OCI-LY1 (cell line): ENCODE measurements at regions not wholly inside any gene's neighbourhood (a gene's known extent, or its start where the extent isn't known, plus 50 kb on each side); places are given as distances from the start of the nearest gene placed in this dataset.
A peak's percentile ranks its signal among the peaks of the same experiment; 100 is the strongest.
"Not testable (repeated sequence)": the region's sequence is repeated elsewhere in the genome, so short reads cannot be mapped to it uniquely, and the experiment has no call there.

Experiments
- H2AFZ ChIP-seq: fragments of 200-600 bp; sonication (generic), shearing (Covaris generic); 2 replicates; pipeline ENCODE4 v1.6.0; 2014; ENCODE audit warnings: antibody characterized with exemption, mild to moderate bottlenecking, low read length
- H3F3A ChIP-seq: fragments of 200-600 bp; sonication (generic), shearing (Covaris generic); 2 replicates; pipeline ENCODE4 v1.6.0; 2014; ENCODE audit warnings: mild to moderate bottlenecking, antibody characterized with exemption, low read length, moderate library complexity; ENCODE audit not compliant: insufficient read depth
- H3K27ac ChIP-seq: fragments of 200-600 bp; sonication (generic); 2 replicates; pipeline ENCODE4 v1.5.1; 2014; ENCODE audit warnings: low read length, mixed run types, mild to moderate bottlenecking, low read depth; ENCODE audit not compliant: poor library complexity, severe bottlenecking
- H3K27me3 ChIP-seq: fragments of 200-600 bp; sonication (generic); 2 replicates; pipeline ENCODE4 v1.6.0; 2014; ENCODE audit warnings: antibody characterized with exemption, mild to moderate bottlenecking, low read length, moderate library complexity; ENCODE audit not compliant: insufficient read depth
- H3K36me3 ChIP-seq: fragments of 200-600 bp; sonication (generic); 2 replicates; pipeline ENCODE4 v1.6.1; 2014; ENCODE audit warnings: mild to moderate bottlenecking, antibody characterized with exemption, low read length, moderate library complexity, mixed read lengths; ENCODE audit not compliant: insufficient read depth
- H3K4me1 ChIP-seq: fragments of 200-600 bp; sonication (generic); 2 replicates; pipeline ENCODE4 v1.5.1; 2014; ENCODE audit warnings: mild to moderate bottlenecking, low read length, moderate library complexity; ENCODE audit not compliant: insufficient read depth, severe bottlenecking
- H3K4me2 ChIP-seq: fragments of 200-600 bp; sonication (generic), shearing (Covaris generic); 2 replicates; pipeline ENCODE4 v1.6.1; 2014; ENCODE audit warnings: low read length
- H3K4me3 ChIP-seq: fragments of 200-600 bp; sonication (generic); 2 replicates; pipeline ENCODE4 v1.5.1; 2014; ENCODE audit warnings: low read length, low read depth, mild to moderate bottlenecking, mixed read lengths; ENCODE audit not compliant: poor library complexity, severe bottlenecking
- H3K79me2 ChIP-seq: fragments of 200-600 bp; shearing (Covaris generic); 2 replicates; pipeline ENCODE4 v1.6.1; 2016; ENCODE audit warnings: mixed run types, low read length, mixed read lengths; ENCODE audit not compliant: insufficient read depth
- H3K9ac ChIP-seq: fragments of 200-600 bp; sonication (generic), shearing (Covaris generic); 2 replicates; pipeline ENCODE4 v1.6.1; 2014; ENCODE audit warnings: mild to moderate bottlenecking, low read length, mixed read lengths
- H3K9me2 ChIP-seq: fragments of 200-600 bp; sonication (generic), shearing (Covaris generic); 2 replicates; pipeline ENCODE4 v1.6.1; 2014; ENCODE audit warnings: low read depth, mild to moderate bottlenecking, low read length, mixed read lengths
- H3K9me3 ChIP-seq: fragments of 200-600 bp; shearing (Covaris generic); 2 replicates; pipeline ENCODE4 v1.6.1; 2014; ENCODE audit warnings: low read length, mixed read lengths
- H4K20me1 ChIP-seq: fragments of 200-600 bp; sonication (generic), shearing (Covaris generic); 2 replicates; pipeline ENCODE4 v1.6.0; 2016; ENCODE audit warnings: mild to moderate bottlenecking, low read length; ENCODE audit not compliant: insufficient read depth
- TF ChIP-seq, protein P1 (sequence below): fragments of 200-600 bp; sonication (generic), shearing (Covaris generic); IDR thresholded peaks from 2 replicates; pipeline ENCODE4 v1.5.1; 2017; ENCODE audit warnings: mild to moderate bottlenecking, antibody characterized with exemption, low read length, moderate library complexity, mixed read lengths

DNA sequence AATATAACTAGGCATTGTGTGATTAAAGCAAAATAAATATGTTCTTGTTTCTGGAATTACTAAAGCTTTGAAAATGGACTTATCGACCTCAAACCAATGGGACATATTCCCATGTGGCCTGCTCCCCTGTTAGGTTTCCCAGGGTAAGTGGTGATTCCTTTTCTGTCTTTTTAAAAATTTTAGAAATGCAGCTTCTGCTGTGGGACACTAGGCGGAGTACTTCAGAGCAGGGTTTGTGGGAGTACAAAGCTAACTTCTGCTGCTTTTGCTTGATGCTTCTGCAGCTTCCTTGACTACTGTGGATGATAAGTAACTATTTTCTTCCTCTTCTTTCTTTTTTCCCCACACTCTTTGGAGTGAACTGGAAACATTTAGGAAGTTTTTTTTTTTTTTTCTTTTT is 2632.4 kb upstream of the DEFB115 start:
- H3K9ac ChIP-seq, H3K9me3 ChIP-seq, H3K9me2 ChIP-seq, H3F3A ChIP-seq, H2AFZ ChIP-seq, H3K4me2 ChIP-seq, H3K27me3 ChIP-seq, H3K36me3 ChIP-seq, H3K4me1 ChIP-seq, H3K79me2 ChIP-seq, H3K4me3 ChIP-seq, H3K27ac ChIP-seq, H4K20me1 ChIP-seq: not testable (repeated sequence)
- TF ChIP-seq, protein P1, sequence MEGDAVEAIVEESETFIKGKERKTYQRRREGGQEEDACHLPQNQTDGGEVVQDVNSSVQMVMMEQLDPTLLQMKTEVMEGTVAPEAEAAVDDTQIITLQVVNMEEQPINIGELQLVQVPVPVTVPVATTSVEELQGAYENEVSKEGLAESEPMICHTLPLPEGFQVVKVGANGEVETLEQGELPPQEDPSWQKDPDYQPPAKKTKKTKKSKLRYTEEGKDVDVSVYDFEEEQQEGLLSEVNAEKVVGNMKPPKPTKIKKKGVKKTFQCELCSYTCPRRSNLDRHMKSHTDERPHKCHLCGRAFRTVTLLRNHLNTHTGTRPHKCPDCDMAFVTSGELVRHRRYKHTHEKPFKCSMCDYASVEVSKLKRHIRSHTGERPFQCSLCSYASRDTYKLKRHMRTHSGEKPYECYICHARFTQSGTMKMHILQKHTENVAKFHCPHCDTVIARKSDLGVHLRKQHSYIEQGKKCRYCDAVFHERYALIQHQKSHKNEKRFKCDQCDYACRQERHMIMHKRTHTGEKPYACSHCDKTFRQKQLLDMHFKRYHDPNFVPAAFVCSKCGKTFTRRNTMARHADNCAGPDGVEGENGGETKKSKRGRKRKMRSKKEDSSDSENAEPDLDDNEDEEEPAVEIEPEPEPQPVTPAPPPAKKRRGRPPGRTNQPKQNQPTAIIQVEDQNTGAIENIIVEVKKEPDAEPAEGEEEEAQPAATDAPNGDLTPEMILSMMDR = peak; percentile 42

DNA sequence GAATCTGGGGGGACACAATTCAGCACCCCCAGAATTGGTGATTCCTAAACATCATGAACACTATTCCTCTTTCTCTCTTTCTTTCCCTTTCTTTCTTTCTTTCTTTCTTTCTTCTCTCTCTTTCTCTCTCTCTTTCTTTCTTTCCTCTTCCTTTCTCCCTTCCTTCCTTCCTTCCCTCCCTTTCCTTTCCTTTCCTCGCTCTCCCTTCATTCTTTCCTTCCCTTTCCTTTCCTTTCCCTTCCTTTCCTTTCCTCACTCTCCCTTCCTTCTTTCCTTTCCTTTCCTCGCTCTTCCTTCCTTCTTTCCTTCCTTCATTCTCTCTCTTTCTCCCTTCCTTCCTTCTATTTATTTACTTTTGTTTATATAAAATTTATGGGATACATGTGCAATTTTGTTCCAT is 2616.6 kb upstream of the DEFB115 start:
- H4K20me1 ChIP-seq, H3F3A ChIP-seq, H3K27ac ChIP-seq, H3K4me3 ChIP-seq, H3K4me1 ChIP-seq, H3K79me2 ChIP-seq, H2AFZ ChIP-seq, H3K9ac ChIP-seq, H3K4me2 ChIP-seq, H3K36me3 ChIP-seq, H3K9me3 ChIP-seq, H3K27me3 ChIP-seq, H3K9me2 ChIP-seq: not testable (repeated sequence)
